Heart left ventricle (tissue), 13 donors: ENCODE measurements at regions not wholly inside any gene's neighbourhood (a gene's known extent, or its start where the extent isn't known, plus 50 kb on each side); places are given as distances from the start of the nearest gene placed in this dataset.

Experiments used
- POLR2A ChIP-seq, 2 donors: fragments of 450-650 bp; IDR thresholded peaks; one replicate each; pipeline ENCODE4 v1.6.1; 2017; ENCODE audit warnings: antibody characterized with exemption in 2 of 2, mild to moderate bottlenecking in 2 of 2, moderate library complexity in 2 of 2
- TF ChIP-seq, protein P1 (sequence below), 12 donors: fragments of 200-600 bp; sonication (generic) in 4 of 12; IDR thresholded peaks; one replicate each; pipeline versions ENCODE4 v1.5.0 to v1.8.0; 2018 to 2022; ENCODE audit warnings: antibody characterized with exemption in 12 of 12, mild to moderate bottlenecking in 5 of 12
- donor health status: ischemic (EF 13 %, LVEDD 7.1; RV severe dilation, severe dysfunction).
- donor health status: DM: no; HTN: yes; CAD: no.
- donor health status: DM: no; HTN: no; CAD: no.
- donor health status: ischemic (EF 25% LVEDD 6.9; RV normal size, moderate dysfunction).
- donor health status: ischemic (EF 25% LVEDD 5.7; RV mildly dilated, moderate dysfunction).
- donor health status: ischemic (EF 35%, LVEDD 5.7; RV mildly dilated, moderate dysfunction).
- donor health status: nonischemic (EF 11% LVEDD 7.7; RV severe dilation, severe dysfunction).
- donor health status: DM: yes; HTN: yes; CAD: no.
- donor health status: PGD.
- donor health status: ischemic (EF 29% LVEDD 5.4; RV normal size, mild dysfunction).
- donor health status: nonischemic (EF 23%, LVEDD 6.1; RV moderate dilation, normal function).

DNA sequence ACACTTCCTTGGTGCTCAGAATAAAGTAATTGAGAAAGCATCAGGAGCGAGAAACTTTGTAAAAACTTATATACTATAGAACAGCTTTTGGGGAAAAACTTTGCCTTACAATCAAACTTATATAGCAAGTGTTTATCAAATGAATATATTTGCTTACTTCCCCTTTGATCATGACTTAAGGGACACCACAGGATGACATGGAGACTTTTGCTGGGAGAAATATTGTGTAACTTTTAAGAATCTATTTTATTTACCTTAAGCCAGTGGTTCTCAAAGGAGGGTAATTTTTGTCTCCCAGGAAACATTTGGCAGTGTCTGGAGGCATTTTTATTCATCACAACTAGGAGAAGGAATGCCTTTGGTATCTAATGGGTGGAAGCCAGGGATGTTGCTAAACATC is 173.8 kb upstream of the HABP2 start:
- TF ChIP-seq, protein P1, sequence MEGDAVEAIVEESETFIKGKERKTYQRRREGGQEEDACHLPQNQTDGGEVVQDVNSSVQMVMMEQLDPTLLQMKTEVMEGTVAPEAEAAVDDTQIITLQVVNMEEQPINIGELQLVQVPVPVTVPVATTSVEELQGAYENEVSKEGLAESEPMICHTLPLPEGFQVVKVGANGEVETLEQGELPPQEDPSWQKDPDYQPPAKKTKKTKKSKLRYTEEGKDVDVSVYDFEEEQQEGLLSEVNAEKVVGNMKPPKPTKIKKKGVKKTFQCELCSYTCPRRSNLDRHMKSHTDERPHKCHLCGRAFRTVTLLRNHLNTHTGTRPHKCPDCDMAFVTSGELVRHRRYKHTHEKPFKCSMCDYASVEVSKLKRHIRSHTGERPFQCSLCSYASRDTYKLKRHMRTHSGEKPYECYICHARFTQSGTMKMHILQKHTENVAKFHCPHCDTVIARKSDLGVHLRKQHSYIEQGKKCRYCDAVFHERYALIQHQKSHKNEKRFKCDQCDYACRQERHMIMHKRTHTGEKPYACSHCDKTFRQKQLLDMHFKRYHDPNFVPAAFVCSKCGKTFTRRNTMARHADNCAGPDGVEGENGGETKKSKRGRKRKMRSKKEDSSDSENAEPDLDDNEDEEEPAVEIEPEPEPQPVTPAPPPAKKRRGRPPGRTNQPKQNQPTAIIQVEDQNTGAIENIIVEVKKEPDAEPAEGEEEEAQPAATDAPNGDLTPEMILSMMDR (IDR thresholded peaks at IDR 0.05), result no peak
- TF ChIP-seq POLR2A (IDR thresholded peaks at IDR 0.05), result no peak
